HK-2 (cell line): ENCODE measurements at regions not wholly inside any gene's neighbourhood (a gene's known extent, or its start where the extent isn't known, plus 50 kb on each side); places are given as distances from the start of the nearest gene placed in this dataset.

Source experiments
- DNase-seq: peaks from one replicate; pipeline ENCODE4 v3.0.0-alpha.2; 2018; ENCODE audit not compliant: unreplicated experiment

GRCh38 chr20:56996533-56996932 is 269.9 kb downstream of the BMP7 start:
- no peak for DNase-seq

GRCh38 chr20:56998438-56998837 is 268.0 kb downstream of the BMP7 start:
- DNase-seq = no peak

GRCh38 chr20:57000441-57000968 is 265.9 kb downstream of the BMP7 start:
- DNase-seq = no peak

- DNase-seq = no peak
Measured at GRCh38 chr20:57001126-57001767, 265.2 kb downstream of the BMP7 start.

- no peak for DNase-seq
Measured at GRCh38 chr20:57002066-57002570, 264.3 kb downstream of the BMP7 start.

GRCh38 chr20:57003012-57003411 is 263.4 kb downstream of the BMP7 start:
- no peak for DNase-seq

GRCh38 chr20:57004416-57004815 is 262.0 kb downstream of the BMP7 start:
- no peak for DNase-seq

- DNase-seq = no peak
Measured at GRCh38 chr20:57004951-57005933, 261.2 kb downstream of the BMP7 start.

GRCh38 chr20:57006411-57007170 is 259.9 kb downstream of the BMP7 start:
- DNase-seq = peak; percentile 29

- no peak for DNase-seq
Measured at GRCh38 chr20:57007171-57007540, 259.3 kb downstream of the BMP7 start.

- DNase-seq = peak; percentile 24
Measured at GRCh38 chr20:57008217-57008616, 258.2 kb downstream of the BMP7 start.

- no peak for DNase-seq
Measured at GRCh38 chr20:57009355-57009754, 257.1 kb downstream of the BMP7 start.

GRCh38 chr20:57009775-57010174 is 256.7 kb downstream of the BMP7 start:
- DNase-seq = no peak

GRCh38 chr20:57012691-57013090 is 253.8 kb downstream of the BMP7 start:
- DNase-seq = no peak

- no peak for DNase-seq
Measured at GRCh38 chr20:57013217-57013616, 253.2 kb downstream of the BMP7 start.

GRCh38 chr20:57013741-57014140 is 252.7 kb downstream of the BMP7 start:
- DNase-seq = no peak

GRCh38 chr20:57020364-57020763 is 246.1 kb downstream of the BMP7 start:
- DNase-seq = no peak

GRCh38 chr20:57022306-57022705 is 244.1 kb downstream of the BMP7 start:
- DNase-seq = no peak

- DNase-seq = no peak
Measured at GRCh38 chr20:57023007-57023406, 243.4 kb downstream of the BMP7 start.

- no peak for DNase-seq
Measured at GRCh38 chr20:57023997-57024396, 242.4 kb downstream of the BMP7 start.

- DNase-seq = no peak
Measured at GRCh38 chr20:57024849-57025248, 241.6 kb downstream of the BMP7 start.

GRCh38 chr20:57025261-57025660 is 241.2 kb downstream of the BMP7 start:
- DNase-seq = no peak
